Activated B cell treated with CpG ODN at 0.5 μM for 24 hours (primary cell): ENCODE measurements at regions not wholly inside any gene's neighbourhood (a gene's known extent, or its start where the extent isn't known, plus 50 kb on each side); places are given as distances from the start of the nearest gene placed in this dataset.
"Not testable (repeated sequence)": the region's sequence is repeated elsewhere in the genome, so short reads cannot be mapped to it uniquely, and the experiment has no call there.

ENCODE experiments used
- ATAC-seq: fragments of 200-7000 bp; cut with Tn5 transposase; one replicate; pipeline ENCODE4 v1.10.0; 2021; ENCODE audit warnings: low read depth, mild to moderate bottlenecking, moderate library complexity
- CTCF ChIA-PET: fragments of 350-600 bp; sonication (Branson Sonifier 250); formaldehyde crosslinking; loops from one replicate; lab custom pipeline; 2021; ENCODE audit warnings: antibody characterized with exemption; lab: Charles Lee
- POLR2A ChIA-PET: fragments of 350-600 bp; sonication (Branson Sonifier 250); formaldehyde crosslinking; loops from one replicate; lab custom pipeline; 2021; ENCODE audit warnings: antibody characterized with exemption; lab: Charles Lee
- DNase-seq: peaks from one replicate; pipeline ENCODE4 v3.0.0; 2022
- H3K27ac Mint-ChIP-seq: one replicate; pipeline ENCODE4 v1.8.0; 2020; ENCODE audit warnings: mixed read lengths
- H3K27me3 Mint-ChIP-seq: one replicate; pipeline ENCODE4 v1.8.0; 2021; ENCODE audit warnings: mixed read lengths
- H3K36me3 Mint-ChIP-seq: one replicate; pipeline ENCODE4 v1.8.0; 2021; ENCODE audit warnings: low read depth, mixed read lengths
- H3K4me1 Mint-ChIP-seq: one replicate; pipeline ENCODE4 v1.8.0; 2021; ENCODE audit warnings: mixed read lengths
- H3K4me3 Mint-ChIP-seq: one replicate; pipeline ENCODE4 v1.8.0; 2020; ENCODE audit warnings: mild to moderate bottlenecking, mixed read lengths
- H3K9me3 Mint-ChIP-seq: one replicate; pipeline ENCODE4 v1.8.0; 2020; ENCODE audit warnings: mixed read lengths
- intact Hi-C: fragments of 100-400 bp; cut with micrococcal nuclease; formaldehyde crosslinking; loops from one replicate; pipeline ENCODE4 v1.15.1; 2024
- TF ChIP-seq, protein P1 (sequence below): fragments of 200-600 bp; IDR thresholded peaks from one replicate; pipeline ENCODE4 v1.8.0; 2022; ENCODE audit warnings: antibody characterized with exemption, mild to moderate bottlenecking

DNA sequence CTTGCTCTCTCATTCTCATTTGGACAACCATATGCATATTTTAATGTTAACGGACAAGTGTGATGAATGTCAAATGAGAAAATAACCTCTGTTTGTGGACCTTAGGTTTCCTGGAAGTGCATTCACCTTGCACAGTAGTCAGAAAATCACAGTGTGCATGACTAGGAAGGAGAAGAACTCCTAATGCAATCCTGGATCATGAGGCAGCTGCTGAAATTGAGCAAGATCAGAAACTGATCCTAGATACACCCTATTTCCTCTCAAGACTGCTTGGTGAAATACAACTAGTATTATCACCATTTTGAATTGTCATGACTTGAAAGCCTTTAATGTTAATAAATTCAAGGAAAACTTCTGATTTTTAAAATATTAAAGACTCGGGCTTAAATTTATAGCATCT lies 1148.9 kb downstream of the STIM2 start:
- no peak overlapping the region for H3K27ac Mint-ChIP-seq
- H3K36me3 Mint-ChIP-seq = no peaks in the 10 kb centered on the region
- H3K4me3 Mint-ChIP-seq = no peak overlapping the region
- no peak for DNase-seq
- no peaks in the 10 kb centered on the region for H3K4me1 Mint-ChIP-seq
- CTCF ChIA-PET = no interaction called here
- no peaks in the 10 kb centered on the region for H3K27me3 Mint-ChIP-seq
- no peak for ATAC-seq
- TF ChIP-seq, protein P1, sequence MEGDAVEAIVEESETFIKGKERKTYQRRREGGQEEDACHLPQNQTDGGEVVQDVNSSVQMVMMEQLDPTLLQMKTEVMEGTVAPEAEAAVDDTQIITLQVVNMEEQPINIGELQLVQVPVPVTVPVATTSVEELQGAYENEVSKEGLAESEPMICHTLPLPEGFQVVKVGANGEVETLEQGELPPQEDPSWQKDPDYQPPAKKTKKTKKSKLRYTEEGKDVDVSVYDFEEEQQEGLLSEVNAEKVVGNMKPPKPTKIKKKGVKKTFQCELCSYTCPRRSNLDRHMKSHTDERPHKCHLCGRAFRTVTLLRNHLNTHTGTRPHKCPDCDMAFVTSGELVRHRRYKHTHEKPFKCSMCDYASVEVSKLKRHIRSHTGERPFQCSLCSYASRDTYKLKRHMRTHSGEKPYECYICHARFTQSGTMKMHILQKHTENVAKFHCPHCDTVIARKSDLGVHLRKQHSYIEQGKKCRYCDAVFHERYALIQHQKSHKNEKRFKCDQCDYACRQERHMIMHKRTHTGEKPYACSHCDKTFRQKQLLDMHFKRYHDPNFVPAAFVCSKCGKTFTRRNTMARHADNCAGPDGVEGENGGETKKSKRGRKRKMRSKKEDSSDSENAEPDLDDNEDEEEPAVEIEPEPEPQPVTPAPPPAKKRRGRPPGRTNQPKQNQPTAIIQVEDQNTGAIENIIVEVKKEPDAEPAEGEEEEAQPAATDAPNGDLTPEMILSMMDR = no peak
- peaks cover 7% of the 10 kb centered on the region for H3K9me3 Mint-ChIP-seq
- POLR2A ChIA-PET = no interaction called here
- intact Hi-C loops = no loop called here

DNA sequence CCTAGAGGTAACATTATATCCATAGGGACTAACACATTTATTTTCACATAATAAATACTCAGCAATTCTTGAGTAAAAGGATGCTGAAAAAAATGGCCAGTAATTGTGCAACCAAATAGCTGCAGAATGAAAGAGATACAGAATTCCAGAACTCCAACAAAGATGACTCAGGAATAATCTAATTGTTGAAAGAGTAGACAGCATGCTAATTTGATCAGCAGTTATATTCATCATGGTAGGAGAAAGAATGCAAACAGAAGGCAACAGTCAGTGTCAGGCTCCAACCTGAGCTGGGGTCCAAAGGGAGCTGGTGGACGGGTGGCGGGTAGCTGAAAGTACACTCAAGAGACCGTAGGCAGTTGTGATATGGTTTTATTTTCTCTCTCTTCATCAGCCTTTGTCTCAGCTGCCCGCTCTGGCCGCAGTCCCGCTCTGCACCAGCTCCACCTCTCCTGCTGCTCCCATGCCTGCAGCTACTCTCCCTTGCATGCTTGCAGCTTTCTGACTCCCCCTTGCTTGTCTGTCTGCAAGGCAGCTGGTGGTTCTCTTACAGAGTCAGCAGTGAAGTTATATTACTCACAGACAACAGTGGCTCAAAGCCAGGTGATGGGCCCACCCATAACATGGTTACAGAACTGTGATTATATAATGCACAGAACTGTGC lies 1150.1 kb downstream of the STIM2 start:
- ATAC-seq = no peak
- Mint-ChIP-seq H3K4me3 (no peak overlapping the region), H3K36me3 (no peaks in the 10 kb centered on the region), H3K9me3 (peaks cover 10% of the 10 kb centered on the region), H3K27me3 (no peaks in the 10 kb centered on the region), H3K27ac (no peak overlapping the region), H3K4me1 (no peaks in the 10 kb centered on the region)
- intact Hi-C loops = no loop called here
- DNase-seq = no peak
- ChIA-PET POLR2A (no interaction called here), CTCF (no interaction called here)
- TF ChIP-seq, protein P1 = no peak

DNA sequence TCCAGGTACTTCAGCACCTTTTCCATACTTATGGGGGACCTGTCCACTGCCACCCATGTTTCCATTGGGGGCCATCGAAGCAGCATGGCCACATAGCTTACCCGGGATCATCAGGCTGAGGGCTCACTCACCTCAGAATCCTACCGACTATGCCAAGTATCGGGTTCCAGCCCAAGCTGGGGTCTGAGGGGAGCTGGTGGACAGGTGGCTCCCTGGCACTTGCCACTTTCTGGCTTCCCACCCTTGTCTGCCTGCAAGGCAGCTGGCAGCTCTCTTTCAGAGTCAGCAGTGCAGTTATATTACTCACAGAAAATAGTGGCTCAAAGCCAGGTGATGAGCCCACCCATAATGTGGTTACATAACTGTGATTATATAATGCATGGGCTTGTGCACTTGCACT lies 1153.8 kb downstream of the STIM2 start:
- intact Hi-C loops = no loop called here
- ATAC-seq (no peak), DNase-seq (no peak)
- Mint-ChIP-seq H3K27ac (no peak overlapping the region), H3K27me3 (no peaks in the 10 kb centered on the region), H3K36me3 (no peaks in the 10 kb centered on the region), H3K9me3 (peaks cover 13% of the 10 kb centered on the region), H3K4me3 (no peak overlapping the region), H3K4me1 (no peaks in the 10 kb centered on the region)
- ChIA-PET CTCF (no interaction called here), POLR2A (no interaction called here)
- TF ChIP-seq, protein P1 = no peak

DNA sequence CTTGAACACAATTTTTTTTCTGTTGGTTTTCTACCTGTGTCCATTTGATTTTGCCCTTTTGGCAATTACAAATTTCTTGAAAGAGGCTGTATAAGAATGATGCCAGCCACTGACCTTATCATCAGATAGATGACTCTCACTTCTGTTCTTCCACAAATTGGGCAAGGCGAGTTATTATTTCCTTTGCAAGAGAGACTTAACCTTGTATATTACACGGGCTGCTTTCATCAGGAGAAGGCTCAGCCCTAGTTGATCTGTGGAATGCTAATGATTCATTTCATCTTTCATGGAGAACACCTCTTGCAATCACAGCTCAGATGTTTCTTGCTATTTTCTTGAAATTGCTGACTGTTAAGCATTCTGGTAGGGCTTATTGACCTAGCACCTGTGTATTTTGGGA lies 1155.4 kb downstream of the STIM2 start:
- no peaks in the 10 kb centered on the region for H3K4me1 Mint-ChIP-seq
- TF ChIP-seq, protein P1 = no peak
- ChIA-PET POLR2A (no interaction called here), CTCF (no interaction called here)
- DNase-seq = no peak
- no peaks in the 10 kb centered on the region for H3K36me3 Mint-ChIP-seq
- intact Hi-C loops = no loop called here
- peaks cover 10% of the 10 kb centered on the region for H3K9me3 Mint-ChIP-seq
- H3K4me3 Mint-ChIP-seq = no peak overlapping the region
- H3K27me3 Mint-ChIP-seq = no peaks in the 10 kb centered on the region
- no peak overlapping the region for H3K27ac Mint-ChIP-seq
- no peak for ATAC-seq

DNA sequence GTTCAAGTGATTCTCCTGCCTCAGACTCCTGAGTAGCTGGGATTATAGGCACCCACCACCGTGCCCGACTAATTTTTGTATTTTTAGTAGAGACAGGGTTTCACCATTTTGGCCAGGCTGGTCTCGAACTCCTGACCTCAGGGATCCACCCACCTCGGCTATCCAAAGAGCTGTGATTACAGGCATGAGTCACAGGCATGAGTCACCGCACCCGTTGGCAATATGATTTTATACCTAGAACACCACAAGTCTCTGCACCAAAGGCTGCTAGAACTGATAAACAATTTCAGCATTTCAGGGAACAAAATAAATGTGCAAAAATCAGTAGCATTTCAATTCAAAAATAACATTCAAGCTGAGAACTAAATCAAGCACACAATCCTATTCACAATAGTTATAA lies 1177.6 kb downstream of the STIM2 start:
- CTCF ChIA-PET, H3K27me3 Mint-ChIP-seq, H3K4me1 Mint-ChIP-seq, H3K4me3 Mint-ChIP-seq, ATAC-seq, intact Hi-C loops, H3K27ac Mint-ChIP-seq, POLR2A ChIA-PET, H3K36me3 Mint-ChIP-seq, DNase-seq: not testable (repeated sequence)
- peaks cover 18% of the 10 kb centered on the region for H3K9me3 Mint-ChIP-seq

DNA sequence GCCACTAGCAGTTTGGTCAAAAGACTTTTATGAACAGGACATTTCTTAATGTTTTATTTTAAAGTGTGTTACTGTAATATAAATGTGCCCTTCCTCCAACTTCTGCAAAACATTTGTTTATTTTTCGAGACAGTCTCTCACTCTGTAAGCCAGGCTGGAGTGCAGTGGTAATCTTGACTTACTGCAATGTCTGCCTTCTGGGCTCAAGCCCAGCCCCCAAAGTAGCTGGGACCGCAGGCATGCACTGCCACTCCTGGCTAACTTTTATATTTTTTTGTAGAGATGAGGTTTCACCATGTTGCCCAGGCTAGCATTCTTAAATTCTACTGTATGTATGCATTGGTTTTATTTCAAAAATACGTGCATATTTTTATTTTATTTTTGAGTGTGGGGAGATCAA lies 1201.9 kb downstream of the STIM2 start:
- H3K9me3 Mint-ChIP-seq = peaks cover 3% of the 10 kb centered on the region
- ATAC-seq = no peak
- H3K27me3 Mint-ChIP-seq = no peaks in the 10 kb centered on the region
- no peak overlapping the region for H3K27ac Mint-ChIP-seq
- DNase-seq = no peak
- no peaks in the 10 kb centered on the region for H3K4me1 Mint-ChIP-seq
- intact Hi-C loops = no loop called here
- TF ChIP-seq, protein P1 = no peak
- POLR2A ChIA-PET = no interaction called here
- no peak overlapping the region for H3K4me3 Mint-ChIP-seq
- CTCF ChIA-PET = no interaction called here
- H3K36me3 Mint-ChIP-seq = no peaks in the 10 kb centered on the region
